K562 (cell line): ENCODE measurements at regions not wholly inside any gene's neighbourhood (a gene's known extent, or its start where the extent isn't known, plus 50 kb on each side); places are given as distances from the start of the nearest gene placed in this dataset.

Experiments used
- ATF1 ChIP-seq, 2 experiments: fragments of 450-650 bp in 1 of 2; IDR thresholded peaks; 2 replicates each; pipeline ENCODE4 v1.6.1; 2016; ENCODE audit warnings: missing compliant biosample characterization in 1 of 2, missing genetic modification characterization in 1 of 2
- BACH1 ChIP-seq: fragments of 200-800 bp; sonication (Bioruptor generic); IDR thresholded peaks from 2 replicates; pipeline ENCODE4 v1.6.1; 2016; ENCODE audit warnings: missing genetic modification characterization, missing compliant biosample characterization
- CXXC5 ChIP-seq: fragments of 250-450 bp; sonication (Bioruptor Pico); IDR thresholded peaks from 2 replicates; pipeline ENCODE4 v1.8.0; 2022; ENCODE audit warnings: inconsistent platforms, mild to moderate bottlenecking, moderate library complexity
- HDAC1 ChIP-seq, 2 experiments: fragments of 450-650 bp; IDR thresholded peaks; 2 replicates each; pipeline ENCODE4 v1.6.1; 2016 to 2017; ENCODE audit warnings: inconsistent platforms in 1 of 2, mild to moderate bottlenecking in 1 of 2, moderate library complexity in 1 of 2
- HNRNPLL ChIP-seq: fragments of 200-400 bp; formaldehyde crosslinking; IDR thresholded peaks from 2 replicates; pipeline ENCODE4 v1.6.1; 2017; ENCODE audit warnings: low read length, low read depth, mild to moderate bottlenecking; ENCODE audit not compliant: poor library complexity, severe bottlenecking
- KDM1A ChIP-seq, 2 experiments: fragments of 450-650 bp; IDR thresholded peaks; 2 replicates each; pipeline ENCODE4 v1.6.1; 2016; ENCODE audit warnings: mild to moderate bottlenecking in 2 of 2
- MAZ ChIP-seq, 2 experiments: fragments of 450-650 bp in 1 of 2; sonication (generic) in 1 of 2; formaldehyde crosslinking; IDR thresholded peaks in 1 of 2; conservative IDR thresholded peaks in 1 of 2; 2 replicates each; pipeline versions ENCODE4 v1.4.0 to v1.5.0; 2020; ENCODE audit warnings: mild to moderate bottlenecking in 1 of 2, missing genetic modification reagents in 1 of 2
- NFATC3 ChIP-seq: fragments of 450-650 bp; IDR thresholded peaks from 2 replicates; pipeline ENCODE4 v1.6.1; 2017; ENCODE audit warnings: mild to moderate bottlenecking
- NRF1 ChIP-seq, 2 experiments: fragments of 450-650 bp; IDR thresholded peaks in 1 of 2; conservative IDR thresholded peaks in 1 of 2; 2 replicates each; pipeline ENCODE4 v1.6.1; 2014; ENCODE audit warnings: mild to moderate bottlenecking in 2 of 2
- POLR2B ChIP-seq: fragments of 450-650 bp; IDR thresholded peaks from 2 replicates; pipeline ENCODE4 v1.6.1; 2018; ENCODE audit warnings: low read depth; ENCODE audit not compliant: partially characterized antibody
- RB1 ChIP-seq: fragments of 450-650 bp; IDR thresholded peaks from 2 replicates; pipeline ENCODE4 v1.6.1; 2017; ENCODE audit warnings: low read depth, mild to moderate bottlenecking
- ZNF347 ChIP-seq: fragments of 450-650 bp; formaldehyde crosslinking; IDR thresholded peaks from 2 replicates; pipeline ENCODE4 v1.4.0; 2020; ENCODE audit warnings: low read depth, mild to moderate bottlenecking, moderate library complexity
- TF ChIP-seq, protein P1 (sequence below): fragments of 450-650 bp; IDR thresholded peaks from 2 replicates; pipeline ENCODE4 v1.6.1; 2018; ENCODE audit not compliant: partially characterized antibody
- TF ChIP-seq, protein P2 (sequence below): sonication (generic); formaldehyde crosslinking; IDR thresholded peaks from 2 replicates; pipeline ENCODE4 v1.8.0; 2022; ENCODE audit warnings: mild to moderate bottlenecking, missing genetic modification reagents
- TF ChIP-seq, protein P3 (sequence below): fragments of 450-650 bp; formaldehyde crosslinking; IDR thresholded peaks from 2 replicates; pipeline ENCODE4 v1.4.0; 2022; ENCODE audit warnings: mild to moderate bottlenecking, moderate library complexity
- TF ChIP-seq, protein P4 (sequence below), 2 experiments: fragments of 450-650 bp in 1 of 2; sonication (generic) in 1 of 2; formaldehyde crosslinking in 1 of 2; IDR thresholded peaks in 1 of 2; conservative IDR thresholded peaks in 1 of 2; 2 replicates each; pipeline versions ENCODE4 v1.6.1 to v1.8.1; 2016 to 2023; ENCODE audit warnings: mild to moderate bottlenecking in 2 of 2, moderate library complexity in 2 of 2, inconsistent platforms in 1 of 2, missing genetic modification reagents in 1 of 2

DNA sequence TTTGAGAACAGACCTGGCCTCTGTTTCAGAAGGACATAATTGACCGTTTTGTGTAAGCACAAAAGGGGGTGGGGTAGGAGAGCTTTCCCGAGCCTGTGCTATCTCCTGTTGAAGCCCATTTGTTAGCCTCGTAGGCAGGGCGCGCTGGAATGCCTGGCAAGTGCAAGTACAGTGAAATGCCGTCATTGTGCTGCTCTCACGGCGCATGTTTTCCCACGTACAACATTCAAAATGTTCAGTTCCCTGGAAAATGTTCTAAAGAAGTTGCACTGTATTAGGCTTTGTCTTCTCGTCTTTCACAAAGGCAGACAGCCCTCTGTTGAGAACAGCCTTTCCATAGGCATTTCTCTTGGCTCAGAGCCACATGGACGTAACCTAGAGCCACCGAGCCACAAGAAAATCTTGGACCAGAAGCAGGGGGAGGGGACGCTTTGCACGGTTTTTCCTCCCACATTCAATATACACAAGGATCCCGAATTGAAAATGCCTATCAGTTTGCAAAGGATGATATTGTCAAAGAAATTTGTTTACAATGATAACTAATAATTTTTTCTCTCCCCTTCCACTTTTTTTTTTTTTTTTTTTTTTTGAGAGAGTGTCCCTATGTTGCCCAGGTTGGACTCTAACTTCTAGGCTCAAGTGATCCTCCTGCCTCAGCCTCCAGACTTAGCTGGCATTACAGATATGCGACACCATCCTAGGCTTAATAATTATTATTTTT, 54.6 kb upstream of the RAPGEF2 start (continued):
- TF ChIP-seq ATF1 (CRISPR knock-in tag; IDR thresholded peaks at IDR 0.05) (no peak), ATF1 (tag; IDR thresholded peaks at IDR 0.05) (peak; percentile 58), CXXC5 (CRISPR knock-in tag) (peak; percentile 36; the same call in 1 of the 2 replicates), ZNF347 (CRISPR knock-in tag) (no peak), HDAC1 (IDR thresholded peaks at IDR 0.05) (peak in 1 of 2 experiments; percentile 16; a peak in 1 of 4 replicates), BACH1 (tag) (peak; percentile 47; the same call in 1 of the 2 replicates), HNRNPLL (peak; percentile 31), MAZ (CRISPR knock-in tag; conservative IDR thresholded peaks at IDR 0.05 in 1 of 2, IDR thresholded peaks at IDR 0.05 in 1 of 2) (peak in 1 of 2 experiments; percentile 47; a peak in 1 of 4 replicates), NFATC3 (peak; percentile 99), RB1 (peak; percentile 44; the same call in 1 of the 2 replicates), KDM1A (IDR thresholded peaks at IDR 0.05) (0 out of 4 replicates have a peak, but pooled peaks of 1 of the 2 experiments have one; percentile 4), POLR2B (no peak), NRF1 (conservative IDR thresholded peaks at IDR 0.05 in 1 of 2, IDR thresholded peaks at IDR 0.05 in 1 of 2) (peak; percentile 48 to 65; a peak in 3 of 4 replicates)
- TF ChIP-seq, protein P1, sequence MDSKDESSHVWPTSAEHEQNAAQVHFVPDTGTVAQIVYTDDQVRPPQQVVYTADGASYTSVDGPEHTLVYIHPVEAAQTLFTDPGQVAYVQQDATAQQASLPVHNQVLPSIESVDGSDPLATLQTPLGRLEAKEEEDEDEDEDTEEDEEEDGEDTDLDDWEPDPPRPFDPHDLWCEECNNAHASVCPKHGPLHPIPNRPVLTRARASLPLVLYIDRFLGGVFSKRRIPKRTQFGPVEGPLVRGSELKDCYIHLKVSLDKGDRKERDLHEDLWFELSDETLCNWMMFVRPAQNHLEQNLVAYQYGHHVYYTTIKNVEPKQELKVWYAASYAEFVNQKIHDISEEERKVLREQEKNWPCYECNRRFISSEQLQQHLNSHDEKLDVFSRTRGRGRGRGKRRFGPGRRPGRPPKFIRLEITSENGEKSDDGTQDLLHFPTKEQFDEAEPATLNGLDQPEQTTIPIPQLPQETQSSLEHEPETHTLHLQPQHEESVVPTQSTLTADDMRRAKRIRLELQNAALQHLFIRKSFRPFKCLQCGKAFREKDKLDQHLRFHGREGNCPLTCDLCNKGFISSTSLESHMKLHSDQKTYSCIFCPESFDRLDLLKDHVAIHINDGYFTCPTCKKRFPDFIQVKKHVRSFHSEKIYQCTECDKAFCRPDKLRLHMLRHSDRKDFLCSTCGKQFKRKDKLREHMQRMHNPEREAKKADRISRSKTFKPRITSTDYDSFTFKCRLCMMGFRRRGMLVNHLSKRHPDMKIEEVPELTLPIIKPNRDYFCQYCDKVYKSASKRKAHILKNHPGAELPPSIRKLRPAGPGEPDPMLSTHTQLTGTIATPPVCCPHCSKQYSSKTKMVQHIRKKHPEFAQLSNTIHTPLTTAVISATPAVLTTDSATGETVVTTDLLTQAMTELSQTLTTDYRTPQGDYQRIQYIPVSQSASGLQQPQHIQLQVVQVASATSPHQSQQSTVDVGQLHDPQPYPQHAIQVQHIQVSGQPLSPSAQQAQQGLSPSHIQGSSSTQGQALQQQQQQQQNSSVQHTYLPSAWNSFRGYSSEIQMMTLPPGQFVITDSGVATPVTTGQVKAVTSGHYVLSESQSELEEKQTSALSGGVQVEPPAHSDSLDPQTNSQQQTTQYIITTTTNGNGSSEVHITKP, result no peak
- TF ChIP-seq, protein P2, sequence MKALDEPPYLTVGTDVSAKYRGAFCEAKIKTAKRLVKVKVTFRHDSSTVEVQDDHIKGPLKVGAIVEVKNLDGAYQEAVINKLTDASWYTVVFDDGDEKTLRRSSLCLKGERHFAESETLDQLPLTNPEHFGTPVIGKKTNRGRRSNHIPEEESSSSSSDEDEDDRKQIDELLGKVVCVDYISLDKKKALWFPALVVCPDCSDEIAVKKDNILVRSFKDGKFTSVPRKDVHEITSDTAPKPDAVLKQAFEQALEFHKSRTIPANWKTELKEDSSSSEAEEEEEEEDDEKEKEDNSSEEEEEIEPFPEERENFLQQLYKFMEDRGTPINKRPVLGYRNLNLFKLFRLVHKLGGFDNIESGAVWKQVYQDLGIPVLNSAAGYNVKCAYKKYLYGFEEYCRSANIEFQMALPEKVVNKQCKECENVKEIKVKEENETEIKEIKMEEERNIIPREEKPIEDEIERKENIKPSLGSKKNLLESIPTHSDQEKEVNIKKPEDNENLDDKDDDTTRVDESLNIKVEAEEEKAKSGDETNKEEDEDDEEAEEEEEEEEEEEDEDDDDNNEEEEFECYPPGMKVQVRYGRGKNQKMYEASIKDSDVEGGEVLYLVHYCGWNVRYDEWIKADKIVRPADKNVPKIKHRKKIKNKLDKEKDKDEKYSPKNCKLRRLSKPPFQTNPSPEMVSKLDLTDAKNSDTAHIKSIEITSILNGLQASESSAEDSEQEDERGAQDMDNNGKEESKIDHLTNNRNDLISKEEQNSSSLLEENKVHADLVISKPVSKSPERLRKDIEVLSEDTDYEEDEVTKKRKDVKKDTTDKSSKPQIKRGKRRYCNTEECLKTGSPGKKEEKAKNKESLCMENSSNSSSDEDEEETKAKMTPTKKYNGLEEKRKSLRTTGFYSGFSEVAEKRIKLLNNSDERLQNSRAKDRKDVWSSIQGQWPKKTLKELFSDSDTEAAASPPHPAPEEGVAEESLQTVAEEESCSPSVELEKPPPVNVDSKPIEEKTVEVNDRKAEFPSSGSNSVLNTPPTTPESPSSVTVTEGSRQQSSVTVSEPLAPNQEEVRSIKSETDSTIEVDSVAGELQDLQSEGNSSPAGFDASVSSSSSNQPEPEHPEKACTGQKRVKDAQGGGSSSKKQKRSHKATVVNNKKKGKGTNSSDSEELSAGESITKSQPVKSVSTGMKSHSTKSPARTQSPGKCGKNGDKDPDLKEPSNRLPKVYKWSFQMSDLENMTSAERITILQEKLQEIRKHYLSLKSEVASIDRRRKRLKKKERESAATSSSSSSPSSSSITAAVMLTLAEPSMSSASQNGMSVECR, result no peak
- TF ChIP-seq, protein P3, sequence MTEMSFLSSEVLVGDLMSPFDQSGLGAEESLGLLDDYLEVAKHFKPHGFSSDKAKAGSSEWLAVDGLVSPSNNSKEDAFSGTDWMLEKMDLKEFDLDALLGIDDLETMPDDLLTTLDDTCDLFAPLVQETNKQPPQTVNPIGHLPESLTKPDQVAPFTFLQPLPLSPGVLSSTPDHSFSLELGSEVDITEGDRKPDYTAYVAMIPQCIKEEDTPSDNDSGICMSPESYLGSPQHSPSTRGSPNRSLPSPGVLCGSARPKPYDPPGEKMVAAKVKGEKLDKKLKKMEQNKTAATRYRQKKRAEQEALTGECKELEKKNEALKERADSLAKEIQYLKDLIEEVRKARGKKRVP, result 0 out of 2 replicates have a peak, but pooled peaks have one; percentile 30
- TF ChIP-seq, protein P4, sequence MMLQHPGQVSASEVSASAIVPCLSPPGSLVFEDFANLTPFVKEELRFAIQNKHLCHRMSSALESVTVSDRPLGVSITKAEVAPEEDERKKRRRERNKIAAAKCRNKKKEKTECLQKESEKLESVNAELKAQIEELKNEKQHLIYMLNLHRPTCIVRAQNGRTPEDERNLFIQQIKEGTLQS (IDR thresholded peaks at IDR 0.05), result 0 out of 2 replicates have a peak, but pooled peaks have one; percentile 31
- TF ChIP-seq, protein P4 (CRISPR knock-in tag; conservative IDR thresholded peaks at IDR 0.05), result no peak
